ENCODE measurements at regions not wholly inside any gene's neighbourhood (a gene's known extent, or its start where the extent isn't known, plus 50 kb on each side); places are given as distances from the start of the nearest gene placed in this dataset.
A peak's percentile ranks its signal among the peaks of the same experiment; 100 is the strongest.

DNA sequence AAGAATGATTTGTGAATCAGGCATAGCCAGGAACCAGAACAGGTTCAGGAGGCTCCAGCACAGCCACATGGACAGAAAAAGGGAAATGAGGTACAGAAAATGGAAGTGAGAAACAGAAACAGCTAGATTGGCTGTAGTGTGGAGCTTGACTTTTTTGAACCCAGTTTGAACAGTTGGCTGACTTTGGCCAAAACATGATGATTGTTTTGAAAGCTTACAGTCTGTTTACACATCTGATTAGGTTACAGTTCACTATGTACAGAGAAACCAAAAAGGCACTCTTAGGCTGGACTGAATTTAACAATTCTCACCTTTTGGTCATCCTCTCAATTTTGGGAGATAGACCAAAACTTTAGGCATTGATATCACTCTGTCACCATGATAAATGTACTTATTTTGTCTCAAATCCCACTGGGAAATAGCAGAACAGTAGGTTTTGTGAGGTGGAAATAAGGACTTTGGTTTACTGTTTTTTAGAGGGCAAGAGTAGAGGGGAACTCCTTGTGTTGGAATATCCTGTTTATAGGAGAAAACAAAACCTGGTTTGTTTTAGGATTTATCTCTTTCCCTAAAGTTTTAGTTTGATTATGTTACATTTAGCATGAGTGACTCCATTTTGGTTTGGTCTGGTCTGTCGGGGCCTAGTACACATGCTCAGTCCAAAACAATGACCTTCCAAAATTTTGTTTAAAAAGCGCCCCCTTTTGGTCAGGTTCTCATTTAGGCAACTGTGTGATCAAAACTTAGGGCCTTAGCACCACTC, 123.1 kb downstream of the OLIG3 start:
- Histone ChIP-seq H3K36me3 (ENCODE audit: insufficient read depth, low read length) (no peaks in the 10 kb centered on the region), H3K4me3 (no peak overlapping the region), H3K9me3 (ENCODE audit: low read depth, low read length) (no peaks in the 10 kb centered on the region), H3K27ac (no peak overlapping the region), H3K9ac (ENCODE audit: insufficient read length) (no peak overlapping the region)
- no peak for DNase-seq (ENCODE audit: low read depth, low spot score)
- no peak for TF ChIP-seq POLR2AphosphoS5 (IDR thresholded peaks at IDR 0.05; ENCODE audit: borderline replicate concordance, low read depth, low read length)
- TF ChIP-seq EZH2 (IDR thresholded peaks at IDR 0.05) = no peak
- TF ChIP-seq FOXP2 (optimal IDR thresholded peaks at IDR 0.05; ENCODE audit: control extremely low read depth, extremely low read length, insufficient read depth) = no peak

DNA sequence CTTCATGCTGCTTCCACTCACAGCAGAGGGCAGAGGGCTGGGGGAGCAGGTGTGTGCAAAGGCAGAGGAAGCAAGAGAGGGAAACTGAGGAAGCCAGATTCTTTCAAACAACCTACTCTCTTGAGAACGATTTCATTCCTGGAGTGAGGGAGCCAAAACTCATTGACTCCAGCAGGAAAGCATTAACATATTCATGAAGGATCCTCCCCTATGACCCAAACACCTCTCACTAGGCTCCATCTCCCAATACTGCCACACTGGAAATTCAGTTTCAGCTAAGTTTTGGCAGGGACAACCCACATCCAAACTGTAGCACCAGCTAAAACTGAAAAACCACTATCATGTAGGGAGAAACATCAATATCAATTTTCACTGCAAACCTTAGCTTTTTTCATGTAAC, 125.1 kb downstream of the OLIG3 start:
- Histone ChIP-seq H3K27ac (no peak overlapping the region), H3K9ac (ENCODE audit: insufficient read length) (no peak overlapping the region), H3K9me3 (ENCODE audit: low read depth, low read length) (no peaks in the 10 kb centered on the region), H3K4me3 (no peak overlapping the region), H3K36me3 (ENCODE audit: insufficient read depth, low read length) (no peaks in the 10 kb centered on the region)
- no peak for DNase-seq (ENCODE audit: low read depth, low spot score)
- no peak for TF ChIP-seq POLR2AphosphoS5 (IDR thresholded peaks at IDR 0.05; ENCODE audit: borderline replicate concordance, low read depth, low read length)
- no peak for TF ChIP-seq EZH2 (IDR thresholded peaks at IDR 0.05)
- no peak for TF ChIP-seq FOXP2 (optimal IDR thresholded peaks at IDR 0.05; ENCODE audit: control extremely low read depth, extremely low read length, insufficient read depth)

DNA sequence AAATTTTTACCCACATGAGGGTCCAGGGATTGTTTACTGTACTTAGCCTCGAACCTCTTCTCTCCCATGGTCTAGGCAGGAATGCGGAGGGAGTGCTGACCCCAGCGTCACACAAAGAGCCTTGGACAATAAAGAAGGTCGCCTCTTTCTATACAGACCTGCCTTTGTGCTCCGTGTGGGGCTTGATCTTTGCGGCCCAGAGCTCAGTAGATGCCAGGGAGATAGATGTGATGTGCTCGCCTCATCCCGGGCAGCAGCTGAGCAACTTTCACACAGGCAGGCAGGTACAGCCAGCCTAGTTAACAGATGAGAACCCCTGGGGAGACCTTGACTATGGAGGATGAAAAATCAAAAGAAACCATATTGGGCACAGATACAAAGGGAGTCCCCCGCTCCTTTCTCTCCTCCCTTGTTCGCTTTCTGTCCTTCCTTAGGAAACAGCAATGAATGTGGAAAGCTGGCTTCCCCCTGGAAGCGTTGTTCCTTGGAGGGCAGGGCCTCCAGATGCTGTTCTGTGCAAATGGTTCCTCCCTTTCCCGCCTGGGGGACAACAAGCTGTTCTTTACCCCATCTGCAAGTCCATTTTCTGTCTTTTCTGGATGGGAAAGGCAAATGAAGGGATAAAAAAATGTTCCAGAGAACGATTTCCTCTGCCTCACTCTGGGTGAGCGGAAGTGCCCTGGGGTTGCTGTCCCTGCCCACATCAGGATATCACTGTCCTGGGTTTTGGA, 128.3 kb downstream of the OLIG3 start:
- TF ChIP-seq EZH2 (IDR thresholded peaks at IDR 0.05) (no peak), POLR2AphosphoS5 (IDR thresholded peaks at IDR 0.05; ENCODE audit: borderline replicate concordance, low read depth, low read length) (no peak), FOXP2 (optimal IDR thresholded peaks at IDR 0.05; ENCODE audit: control extremely low read depth, extremely low read length, insufficient read depth) (no peak)
- Histone ChIP-seq H3K9me3 (ENCODE audit: low read depth, low read length) (no peaks in the 10 kb centered on the region), H3K4me3 (no peak overlapping the region), H3K36me3 (ENCODE audit: insufficient read depth, low read length) (no peaks in the 10 kb centered on the region), H3K27ac (no peak overlapping the region), H3K9ac (ENCODE audit: insufficient read length) (no peak overlapping the region)
- no peak for DNase-seq (ENCODE audit: low read depth, low spot score)

DNA sequence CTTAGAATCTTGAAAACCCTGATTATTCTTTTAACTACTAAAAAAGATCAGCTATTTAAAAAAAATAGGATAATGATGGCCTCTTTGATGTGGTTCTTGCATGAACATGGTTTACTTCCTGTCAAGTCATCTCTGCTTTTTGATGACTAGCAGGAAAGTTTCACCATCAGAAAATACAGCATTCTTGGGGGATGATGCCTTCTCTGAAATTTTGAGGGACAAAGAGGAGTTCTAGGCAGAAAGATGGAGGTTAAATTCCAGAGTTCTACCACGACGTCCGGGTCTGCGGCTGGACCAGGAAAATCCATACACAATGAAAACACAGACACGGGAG, 130.4 kb downstream of the OLIG3 start:
- Histone ChIP-seq H3K4me3 (no peak overlapping the region), H3K9me3 (ENCODE audit: low read depth, low read length) (no peaks in the 10 kb centered on the region), H3K27ac (peak overlapping the region; percentile 55), H3K9ac (ENCODE audit: insufficient read length) (no peak overlapping the region), H3K36me3 (ENCODE audit: insufficient read depth, low read length) (no peaks in the 10 kb centered on the region)
- TF ChIP-seq EZH2 (IDR thresholded peaks at IDR 0.05) (no peak), POLR2AphosphoS5 (IDR thresholded peaks at IDR 0.05; ENCODE audit: borderline replicate concordance, low read depth, low read length) (no peak), FOXP2 (optimal IDR thresholded peaks at IDR 0.05; ENCODE audit: control extremely low read depth, extremely low read length, insufficient read depth) (no peak)
- no peak for DNase-seq (ENCODE audit: low read depth, low spot score)

DNA sequence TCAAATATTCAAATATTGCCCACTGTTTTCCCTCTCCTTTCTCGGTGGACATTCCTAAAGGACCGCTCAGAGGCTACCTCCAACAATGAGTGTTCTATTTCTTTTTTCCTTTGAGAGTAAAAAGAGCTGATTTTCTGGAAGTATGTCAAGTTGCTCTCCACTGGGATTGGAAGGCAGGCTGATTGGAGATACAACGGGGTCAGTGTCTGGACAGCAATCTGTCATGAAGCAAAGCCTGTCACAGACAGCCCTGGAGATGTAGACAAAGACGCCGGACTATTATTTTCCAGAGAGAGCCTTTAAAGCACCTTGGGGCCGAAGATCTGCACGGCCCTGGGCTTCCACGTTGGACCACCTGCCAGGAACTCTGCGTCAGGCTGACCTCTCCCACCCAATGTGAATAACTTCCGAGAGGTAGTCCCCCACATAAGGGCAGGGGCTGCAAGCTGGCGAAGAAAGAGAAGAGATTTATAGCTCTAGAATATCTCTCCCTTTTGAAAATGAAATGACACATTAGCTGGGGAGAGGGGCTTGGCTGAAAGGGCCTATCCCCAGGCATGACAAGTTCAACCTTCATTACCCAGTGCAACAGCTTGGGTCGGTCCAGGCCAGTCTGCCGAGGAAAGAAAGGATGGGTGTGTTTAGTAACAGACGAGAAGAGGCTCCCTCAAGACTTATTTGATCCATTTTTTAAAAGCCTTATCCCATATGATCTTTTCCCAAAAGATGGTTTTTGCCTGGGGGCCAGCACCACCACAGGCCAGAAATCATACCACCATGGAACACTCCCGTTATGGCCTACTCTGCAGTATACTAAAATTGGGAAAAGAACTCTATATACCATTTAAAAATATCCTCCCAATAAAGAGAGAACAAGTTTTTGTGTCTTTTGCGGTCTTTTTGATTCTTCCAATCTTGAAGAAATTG, 131.1 kb downstream of the OLIG3 start:
- Histone ChIP-seq H3K9me3 (ENCODE audit: low read depth, low read length) (no peaks in the 10 kb centered on the region), H3K9ac (ENCODE audit: insufficient read length) (no peak overlapping the region), H3K27ac (peak overlapping the region; percentile 55), H3K4me3 (no peak overlapping the region), H3K36me3 (ENCODE audit: insufficient read depth, low read length) (no peaks in the 10 kb centered on the region)
- TF ChIP-seq FOXP2 (optimal IDR thresholded peaks at IDR 0.05; ENCODE audit: control extremely low read depth, extremely low read length, insufficient read depth) (no peak), EZH2 (IDR thresholded peaks at IDR 0.05) (no peak), POLR2AphosphoS5 (IDR thresholded peaks at IDR 0.05; ENCODE audit: borderline replicate concordance, low read depth, low read length) (no peak)
- no peak for DNase-seq (ENCODE audit: low read depth, low spot score)

DNA sequence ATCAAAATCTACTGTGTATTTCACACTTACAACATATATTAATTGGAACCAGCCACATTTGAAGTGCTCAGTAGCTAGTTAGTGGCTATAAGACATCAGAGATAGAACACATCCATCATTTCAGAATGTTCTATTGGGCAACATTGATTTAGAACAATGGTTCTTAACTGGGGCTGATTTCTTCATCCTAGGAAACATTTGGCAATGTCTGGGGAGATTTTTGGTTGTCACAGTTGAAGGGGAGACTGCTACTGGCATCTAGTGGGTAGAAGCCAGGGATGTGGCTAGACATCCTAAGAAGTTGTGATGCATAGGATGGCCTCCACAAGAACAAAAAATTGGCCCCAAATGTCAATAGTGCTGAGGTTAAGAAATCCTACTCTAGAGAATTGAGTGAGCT, 132.5 kb downstream of the OLIG3 start:
- DNase-seq (ENCODE audit: low read depth, low spot score) = no peak
- no peaks in the 10 kb centered on the region for H3K9me3 ChIP-seq (ENCODE audit: low read depth, low read length)
- no peak overlapping the region for H3K27ac ChIP-seq
- H3K4me3 ChIP-seq = no peak overlapping the region
- no peak overlapping the region for H3K9ac ChIP-seq (ENCODE audit: insufficient read length)
- no peak for TF ChIP-seq POLR2AphosphoS5 (IDR thresholded peaks at IDR 0.05; ENCODE audit: borderline replicate concordance, low read depth, low read length)
- TF ChIP-seq FOXP2 (optimal IDR thresholded peaks at IDR 0.05; ENCODE audit: control extremely low read depth, extremely low read length, insufficient read depth) = no peak
- TF ChIP-seq EZH2 (IDR thresholded peaks at IDR 0.05) = no peak
- H3K36me3 ChIP-seq (ENCODE audit: insufficient read depth, low read length) = no peaks in the 10 kb centered on the region

DNA sequence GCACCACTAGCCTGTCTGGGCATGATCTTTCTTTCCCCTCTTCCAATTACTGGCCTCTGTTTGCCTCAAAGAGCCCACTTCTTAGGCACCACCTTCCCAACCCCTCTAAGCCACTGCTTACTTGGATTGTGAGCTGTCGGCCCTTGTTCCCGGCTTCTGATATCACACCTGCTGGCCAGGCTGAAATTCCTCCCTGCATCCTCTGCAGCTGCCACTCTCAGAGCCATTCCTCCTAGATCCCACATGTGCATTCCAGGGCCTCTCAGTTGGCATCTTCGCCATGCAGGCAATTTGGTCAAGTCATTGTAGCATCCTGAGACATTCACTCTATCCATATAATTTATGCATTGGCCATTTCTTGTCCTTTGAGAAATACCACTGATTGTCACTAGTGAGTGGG, 135.9 kb downstream of the OLIG3 start:
- H3K9me3 ChIP-seq (ENCODE audit: low read depth, low read length) = no peaks in the 10 kb centered on the region
- no peak for TF ChIP-seq EZH2 (IDR thresholded peaks at IDR 0.05)
- TF ChIP-seq FOXP2 (optimal IDR thresholded peaks at IDR 0.05; ENCODE audit: control extremely low read depth, extremely low read length, insufficient read depth) = no peak
- no peak for TF ChIP-seq POLR2AphosphoS5 (IDR thresholded peaks at IDR 0.05; ENCODE audit: borderline replicate concordance, low read depth, low read length)
- no peak overlapping the region for H3K9ac ChIP-seq (ENCODE audit: insufficient read length)
- no peak overlapping the region for H3K27ac ChIP-seq
- no peak overlapping the region for H3K4me3 ChIP-seq
- H3K36me3 ChIP-seq (ENCODE audit: insufficient read depth, low read length) = no peaks in the 10 kb centered on the region
- DNase-seq (ENCODE audit: low read depth, low spot score) = no peak

DNA sequence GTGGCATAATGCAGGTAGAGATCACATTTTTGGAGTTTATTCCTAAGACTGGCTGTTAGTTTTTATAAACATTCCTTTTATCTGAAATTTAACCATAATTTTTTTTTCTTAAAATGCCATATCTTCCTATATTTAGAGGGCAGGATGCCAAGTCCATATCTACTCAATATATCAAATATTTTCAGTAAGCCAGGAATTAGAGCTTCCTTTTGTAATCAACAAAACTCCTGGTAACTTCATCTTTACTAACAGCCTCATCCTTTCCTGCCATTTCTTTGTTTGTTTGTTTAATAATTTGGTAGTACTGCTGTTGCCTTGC, 136.3 kb downstream of the OLIG3 start:
- Histone ChIP-seq H3K9me3 (ENCODE audit: low read depth, low read length) (no peaks in the 10 kb centered on the region), H3K4me3 (no peak overlapping the region), H3K9ac (ENCODE audit: insufficient read length) (no peak overlapping the region), H3K36me3 (ENCODE audit: insufficient read depth, low read length) (no peaks in the 10 kb centered on the region), H3K27ac (no peak overlapping the region)
- no peak for TF ChIP-seq EZH2 (IDR thresholded peaks at IDR 0.05)
- no peak for TF ChIP-seq POLR2AphosphoS5 (IDR thresholded peaks at IDR 0.05; ENCODE audit: borderline replicate concordance, low read depth, low read length)
- no peak for TF ChIP-seq FOXP2 (optimal IDR thresholded peaks at IDR 0.05; ENCODE audit: control extremely low read depth, extremely low read length, insufficient read depth)
- DNase-seq (ENCODE audit: low read depth, low spot score) = no peak
